ENCODE measurements at regions not wholly inside any gene's neighbourhood (a gene's known extent, or its start where the extent isn't known, plus 50 kb on each side); places are given as distances from the start of the nearest gene placed in this dataset.

- no peak overlapping the region for H4K91ac ChIP-seq (ENCODE audit: insufficient read depth, low read depth, low read length)
- no peak overlapping the region for H3K27ac ChIP-seq (ENCODE audit: insufficient read depth, low read length)
- H2AFZ ChIP-seq (replicated peaks; ENCODE audit: low read length, poor library complexity) = no peak overlapping the region
- no peak overlapping the region for H3K4ac ChIP-seq (ENCODE audit: low read depth, low read length)
- intact Hi-C loops (cut with micrococcal nuclease) = no loop called here
- H3K14ac ChIP-seq (replicated peaks; ENCODE audit: low read depth, low read length) = no peak overlapping the region
- no peak overlapping the region for H4K5ac ChIP-seq (ENCODE audit: low read depth, low read length)
- no peaks in the 10 kb centered on the region for H3K9me3 ChIP-seq (ENCODE audit: control insufficient read depth, insufficient read depth, low read length)
- H3K4me2 ChIP-seq (ENCODE audit: low read depth, low read length) = no peak overlapping the region
- H3K9me1 ChIP-seq (ENCODE audit: insufficient read depth, low read length) = no peaks in the 10 kb centered on the region
- H3K36me3 ChIP-seq (ENCODE audit: control insufficient read depth, insufficient read depth, low read length) = no peaks in the 10 kb centered on the region
- no peak overlapping the region for H2BK120ac ChIP-seq (ENCODE audit: low read depth, low read length)
- no peak overlapping the region for H2BK20ac ChIP-seq (ENCODE audit: low read depth, low read length)
- H3K18ac ChIP-seq (ENCODE audit: low read depth, low read length) = no peak overlapping the region
- dilution Hi-C loops (cut with HindIII; ENCODE audit: low sequenced_read_pairs, unreplicated experiment) = no loop called here
- WGBS, 2 experiments (ENCODE audit: extremely low coverage in 2 of 2, insufficient read length in 1 of 2) = no CpG with 5 or more reads among the region's 6 CpGs
- in situ Hi-C loops (cut with MboI; ENCODE audit: low sequenced_read_pairs) = no loop called here
- no peak overlapping the region for H2AK9ac ChIP-seq (replicated peaks; ENCODE audit: low read depth, low read length, poor library complexity)
- no peak overlapping the region for H3K9ac ChIP-seq (ENCODE audit: low read depth, low read length)
- CTCF ChIA-PET = no interaction called here
- BruUV-seq (replicated peaks) = no TSS peak
- POLR2A ChIA-PET (ENCODE audit: unreplicated experiment) = no interaction called here
- H3K23ac ChIP-seq (ENCODE audit: low read depth, low read length) = no peak overlapping the region
- no peak overlapping the region for H4K8ac ChIP-seq (ENCODE audit: low read depth in 2 of 2, low read length in 2 of 2)
- H3K27me3 ChIP-seq (ENCODE audit: control insufficient read depth, insufficient read depth, low read length) = no peaks in the 10 kb centered on the region
- DNase-seq (peak; percentile 22), ATAC-seq (ENCODE audit: low read depth) (0 out of 2 replicates have a peak, but pooled peaks have one; percentile 14)
- no peak overlapping the region for H3K56ac ChIP-seq (ENCODE audit: extremely low read depth, insufficient read depth, low read length)
- H2BK15ac ChIP-seq (ENCODE audit: low read depth, low read length) = no peak overlapping the region
- TF ChIP-seq MAFK (IDR thresholded peaks at IDR 0.05; ENCODE audit: low read depth, low read length) = no peak
- TF ChIP-seq POLR2A (IDR thresholded peaks at IDR 0.05; ENCODE audit: low read depth, low read length) = no peak
- TF ChIP-seq, protein P1, sequence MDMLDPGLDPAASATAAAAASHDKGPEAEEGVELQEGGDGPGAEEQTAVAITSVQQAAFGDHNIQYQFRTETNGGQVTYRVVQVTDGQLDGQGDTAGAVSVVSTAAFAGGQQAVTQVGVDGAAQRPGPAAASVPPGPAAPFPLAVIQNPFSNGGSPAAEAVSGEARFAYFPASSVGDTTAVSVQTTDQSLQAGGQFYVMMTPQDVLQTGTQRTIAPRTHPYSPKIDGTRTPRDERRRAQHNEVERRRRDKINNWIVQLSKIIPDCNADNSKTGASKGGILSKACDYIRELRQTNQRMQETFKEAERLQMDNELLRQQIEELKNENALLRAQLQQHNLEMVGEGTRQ (IDR thresholded peaks at IDR 0.05; ENCODE audit: low read depth, low read length) = no peak
- TF ChIP-seq CTCF (conservative IDR thresholded peaks at IDR 0.05; ENCODE audit: low read depth, low read length) = no peak
- no peak for TF ChIP-seq RFX5 (IDR thresholded peaks at IDR 0.05; ENCODE audit: low read depth, low read length)
- no peak for TF ChIP-seq CHD1 (IDR thresholded peaks at IDR 0.05; ENCODE audit: low read depth, low read length)
- TF ChIP-seq MAZ (IDR thresholded peaks at IDR 0.05; ENCODE audit: borderline replicate concordance, low read depth, low read length) = no peak
- no peak for TF ChIP-seq RAD21 (IDR thresholded peaks at IDR 0.05; ENCODE audit: low read length)
- no peak overlapping the region for H3K4me3 ChIP-seq (ENCODE audit: insufficient read depth, low read depth, low read length)
- no peaks in the 10 kb centered on the region for H4K20me1 ChIP-seq (ENCODE audit: insufficient read depth, low read length)
- H2AK5ac ChIP-seq (ENCODE audit: low read depth, low read length) = no peak overlapping the region
- no peak overlapping the region for H2BK5ac ChIP-seq (ENCODE audit: low read depth, low read length, poor library complexity, severe bottlenecking)
- H3K4me1 ChIP-seq (ENCODE audit: control insufficient read depth, insufficient read depth, low read length) = no peaks in the 10 kb centered on the region
- H3K79me1 ChIP-seq (ENCODE audit: low read depth in 1 of 2, low read length in 2 of 2) = no peaks in the 10 kb centered on the region
Measured at GRCh38 chr2:223123855-223124610, 72.0 kb downstream of the KCNE4 start.

Measured in IMR-90 (cell line).